NCI-H748 (cell line): ENCODE measurements at regions not wholly inside any gene's neighbourhood (a gene's known extent, or its start where the extent isn't known, plus 50 kb on each side); places are given as distances from the start of the nearest gene placed in this dataset.
A peak's percentile ranks its signal among the peaks of the same experiment; 100 is the strongest.

ENCODE experiments used
- DNase-seq: peaks from one replicate; lab custom pipeline; 2025; ENCODE audit not compliant: unreplicated experiment; lab: John Stamatoyannopoulos, UW

GRCh38 chr10:131700032-131700431, 200.8 kb upstream of the PPP2R2D start:
- no peak for DNase-seq

- DNase-seq: no peak
These were observed 200.3 kb upstream of the PPP2R2D start for GRCh38 chr10:131700506-131700905.

- no peak for DNase-seq
These were observed 199.5 kb upstream of the PPP2R2D start for GRCh38 chr10:131701131-131701947.

- no peak for DNase-seq
These were observed 198.1 kb upstream of the PPP2R2D start for GRCh38 chr10:131702531-131703356.

GRCh38 chr10:131703541-131703940, 197.3 kb upstream of the PPP2R2D start:
- no peak for DNase-seq

- no peak for DNase-seq
These were observed 196.9 kb upstream of the PPP2R2D start for GRCh38 chr10:131703941-131704340.

GRCh38 chr10:131706476-131706875, 194.3 kb upstream of the PPP2R2D start:
- no peak for DNase-seq

GRCh38 chr10:131706952-131707351, 193.9 kb upstream of the PPP2R2D start:
- no peak for DNase-seq

- DNase-seq: no peak
These were observed 192.5 kb upstream of the PPP2R2D start for GRCh38 chr10:131708225-131708880.

GRCh38 chr10:131710142-131710861, 190.5 kb upstream of the PPP2R2D start:
- no peak for DNase-seq

GRCh38 chr10:131722121-131722520, 178.7 kb upstream of the PPP2R2D start:
- DNase-seq: no peak

- DNase-seq: no peak
These were observed 178.1 kb upstream of the PPP2R2D start for GRCh38 chr10:131722525-131723264.

GRCh38 chr10:131723297-131724168, 177.3 kb upstream of the PPP2R2D start:
- no peak for DNase-seq

GRCh38 chr10:131724169-131724545, 176.7 kb upstream of the PPP2R2D start:
- no peak for DNase-seq

- DNase-seq: no peak
These were observed 175.8 kb upstream of the PPP2R2D start for GRCh38 chr10:131724891-131725580.

- DNase-seq: no peak
These were observed 175.2 kb upstream of the PPP2R2D start for GRCh38 chr10:131725581-131726069.

- DNase-seq: peak; percentile 89
These were observed 174.5 kb upstream of the PPP2R2D start for GRCh38 chr10:131726076-131726880.

GRCh38 chr10:131726967-131727366, 173.8 kb upstream of the PPP2R2D start:
- no peak for DNase-seq
